ENCODE measurements at regions not wholly inside any gene's neighbourhood (a gene's known extent, or its start where the extent isn't known, plus 50 kb on each side); places are given as distances from the start of the nearest gene placed in this dataset.

GRCh38 chr11:110878513-110878912 is 166.3 kb upstream of the ARHGAP20 start:
- DNase-seq (ENCODE audit: insufficient read length, low spot score) (no peak), FAIRE-seq (no peak)
- TF ChIP-seq CTCF (IDR thresholded peaks at IDR 0.05; ENCODE audit: insufficient read depth, missing control alignments), result no peak

DNA sequence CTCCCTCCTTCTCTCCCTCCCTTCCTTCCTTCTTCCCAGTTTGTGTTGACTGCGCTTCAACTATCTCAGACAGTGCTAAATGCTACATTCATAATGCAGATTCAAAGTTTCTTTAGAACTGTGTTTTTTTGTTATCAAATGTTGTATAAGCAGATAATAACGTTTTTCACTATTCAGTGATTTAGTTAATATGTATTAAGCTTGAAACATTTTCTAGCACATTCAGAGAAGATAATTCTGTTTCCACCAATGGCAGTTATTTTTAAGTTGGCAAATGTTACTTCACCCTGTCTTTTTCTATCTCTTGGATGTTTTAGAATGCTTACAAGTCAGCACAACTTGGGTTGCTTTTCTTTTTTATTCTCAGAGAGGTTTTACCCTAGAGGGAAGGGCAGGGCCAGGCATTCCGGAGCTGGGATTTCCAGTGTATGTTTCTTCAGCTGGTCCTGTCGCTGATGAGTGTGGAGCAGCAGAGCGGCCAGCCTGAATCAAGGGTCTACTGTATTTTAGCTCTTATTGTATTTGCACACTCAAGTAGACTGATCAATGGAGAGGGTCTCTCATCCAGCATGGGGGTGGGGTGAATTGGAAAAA is 162.3 kb upstream of the ARHGAP20 start:
- DNase-seq (ENCODE audit: insufficient read length, low spot score), result no peak
- FAIRE-seq, result no peak
- TF ChIP-seq CTCF (IDR thresholded peaks at IDR 0.05; ENCODE audit: insufficient read depth, missing control alignments), result no peak

DNA sequence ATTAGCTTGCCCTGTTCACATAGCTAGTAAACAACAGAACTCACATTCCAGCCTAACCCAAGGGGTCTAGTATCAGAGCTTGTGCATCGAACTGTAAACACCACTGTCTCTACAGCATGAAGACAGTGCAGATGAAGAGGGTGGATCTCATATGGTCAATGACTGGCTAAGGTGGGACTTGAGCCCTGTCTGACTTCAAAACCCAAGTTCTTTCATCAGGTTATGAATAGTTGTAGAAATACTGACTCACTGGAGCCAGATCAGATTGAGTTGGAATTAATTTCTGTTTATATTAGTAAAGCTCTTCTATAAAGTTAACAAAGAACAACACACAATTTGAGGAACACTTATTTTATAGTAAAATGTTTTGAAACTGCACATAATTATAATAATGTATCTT is 161.7 kb upstream of the ARHGAP20 start:
- FAIRE-seq (no peak), DNase-seq (ENCODE audit: insufficient read length, low spot score) (no peak)
- no peak for TF ChIP-seq CTCF (IDR thresholded peaks at IDR 0.05; ENCODE audit: insufficient read depth, missing control alignments)

GRCh38 chr11:110870816-110871522 is 158.7 kb upstream of the ARHGAP20 start:
- TF ChIP-seq CTCF (IDR thresholded peaks at IDR 0.05; ENCODE audit: insufficient read depth, missing control alignments), result no peak
- FAIRE-seq (no peak), DNase-seq (ENCODE audit: insufficient read length, low spot score) (no peak)

DNA sequence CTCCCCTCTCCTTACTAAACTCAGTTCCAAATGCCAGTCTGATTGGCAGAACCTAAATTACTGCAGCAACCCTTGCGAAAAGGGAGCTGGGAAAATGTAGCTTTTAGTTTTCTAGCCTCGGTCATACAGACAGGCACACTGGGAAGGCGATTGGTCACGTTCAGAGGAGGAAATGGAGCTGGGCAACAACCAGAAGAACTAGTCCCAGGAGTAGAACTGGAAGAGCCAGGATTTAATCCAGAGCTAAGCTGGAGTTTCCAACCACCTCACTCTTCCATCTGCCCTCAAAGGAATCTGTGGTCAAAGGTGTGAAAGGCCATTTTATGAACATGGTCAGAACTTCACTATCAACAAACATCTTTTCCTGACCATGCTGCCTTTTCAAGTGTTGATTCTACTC is 155.7 kb upstream of the ARHGAP20 start:
- TF ChIP-seq CTCF (IDR thresholded peaks at IDR 0.05; ENCODE audit: insufficient read depth, missing control alignments), result no peak

GRCh38 chr11:110866081-110866480 is 153.8 kb upstream of the ARHGAP20 start:
- no peak for DNase-seq (ENCODE audit: insufficient read length, low spot score)
- no peak for TF ChIP-seq CTCF (IDR thresholded peaks at IDR 0.05; ENCODE audit: insufficient read depth, missing control alignments)
- no peak for FAIRE-seq

More for the DNA sequence above, 155.7 kb upstream of the ARHGAP20 start:
- DNase-seq (ENCODE audit: insufficient read length, low spot score), result no peak
- FAIRE-seq, result no peak

DNA sequence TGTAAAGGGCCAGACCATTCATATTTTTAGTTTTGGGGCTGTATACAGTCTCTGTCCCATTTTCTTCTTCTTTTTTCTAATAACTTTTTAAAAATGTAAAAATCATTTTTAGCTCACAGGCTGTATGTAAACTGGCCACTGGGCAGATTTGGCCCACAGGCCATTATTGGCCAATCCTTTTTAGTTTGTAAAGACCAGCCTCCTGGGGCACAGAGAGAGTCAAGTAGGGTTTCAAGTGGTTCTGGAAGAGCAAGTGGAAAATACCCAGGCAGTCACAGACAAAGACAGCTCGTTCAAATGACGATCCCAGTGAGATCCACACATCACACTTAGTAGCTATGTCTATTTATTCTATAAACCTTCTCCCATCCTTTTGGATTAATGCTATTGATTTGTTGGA is 150.2 kb upstream of the ARHGAP20 start:
- no peak for TF ChIP-seq CTCF (IDR thresholded peaks at IDR 0.05; ENCODE audit: insufficient read depth, missing control alignments)
- DNase-seq (ENCODE audit: insufficient read length, low spot score), result no peak
- no peak for FAIRE-seq

All from D721Med (cell line).